Globus pallidus (tissue), 1 donor: ENCODE measurements at regions not wholly inside any gene's neighbourhood (a gene's known extent, or its start where the extent isn't known, plus 50 kb on each side); places are given as distances from the start of the nearest gene placed in this dataset.

Experiments used
- DNase-seq: peaks from one replicate; pipeline ENCODE4 v3.0.0-alpha.2; 2015; ENCODE audit warnings: low spot score

DNA sequence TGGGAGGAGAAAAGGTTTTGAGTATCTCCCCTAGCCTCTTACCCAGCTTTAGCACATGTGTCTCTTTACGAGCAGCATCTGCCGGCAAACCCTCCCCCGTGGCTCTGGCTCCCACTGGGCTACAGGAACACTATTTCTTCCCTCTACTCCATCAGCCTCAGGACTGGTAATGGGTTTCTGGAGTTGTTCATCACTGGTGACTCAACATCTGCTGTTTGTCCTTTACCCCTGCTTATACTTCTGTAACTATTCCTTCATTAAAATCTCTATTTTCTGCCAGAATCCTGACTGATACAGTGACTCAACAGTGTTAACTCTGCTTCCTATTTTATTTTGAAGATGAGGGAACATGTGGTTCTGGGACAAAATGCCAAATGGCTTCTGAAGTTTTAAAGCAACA lies 437.3 kb upstream of the HTR2A start:
- DNase-seq, result no peak

DNA sequence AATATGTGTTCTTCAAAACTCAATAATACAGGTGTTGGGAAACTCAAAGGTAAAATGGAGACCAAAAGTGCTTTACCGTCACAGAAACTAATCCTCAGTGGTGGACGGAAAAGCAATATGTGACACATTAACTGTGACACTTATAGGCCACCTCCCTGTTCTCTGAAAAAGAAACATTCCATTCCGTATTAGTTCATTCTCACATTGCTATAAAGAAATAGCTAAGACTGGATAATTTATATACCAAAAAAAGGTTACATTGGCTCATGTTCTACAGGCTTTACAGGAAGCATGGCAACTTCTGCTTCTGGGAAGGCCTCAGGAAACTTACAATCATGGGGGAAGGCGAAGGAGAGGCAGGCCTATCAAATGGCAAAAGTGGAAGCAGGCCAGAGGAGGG lies 435.3 kb upstream of the HTR2A start:
- DNase-seq, result no peak

DNA sequence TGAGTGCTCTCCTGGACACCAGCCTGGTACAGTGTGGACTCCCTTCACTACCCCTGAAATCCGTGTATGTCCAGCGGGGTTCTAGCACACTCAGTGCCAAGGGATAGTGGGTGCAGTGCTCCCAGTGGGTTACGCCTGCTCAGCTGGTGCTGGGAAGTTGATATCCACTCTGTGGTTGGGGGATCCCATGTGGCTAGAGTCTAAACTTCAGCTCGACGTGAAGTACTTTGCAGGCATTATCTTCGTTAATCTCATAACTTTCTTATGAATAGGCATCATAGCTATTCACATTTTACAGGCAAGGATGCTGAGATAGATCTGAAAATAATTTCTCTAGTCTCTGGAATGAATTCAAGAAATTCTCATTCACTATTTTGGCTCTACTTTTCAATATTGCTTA lies 433.2 kb upstream of the HTR2A start:
- no peak for DNase-seq

DNA sequence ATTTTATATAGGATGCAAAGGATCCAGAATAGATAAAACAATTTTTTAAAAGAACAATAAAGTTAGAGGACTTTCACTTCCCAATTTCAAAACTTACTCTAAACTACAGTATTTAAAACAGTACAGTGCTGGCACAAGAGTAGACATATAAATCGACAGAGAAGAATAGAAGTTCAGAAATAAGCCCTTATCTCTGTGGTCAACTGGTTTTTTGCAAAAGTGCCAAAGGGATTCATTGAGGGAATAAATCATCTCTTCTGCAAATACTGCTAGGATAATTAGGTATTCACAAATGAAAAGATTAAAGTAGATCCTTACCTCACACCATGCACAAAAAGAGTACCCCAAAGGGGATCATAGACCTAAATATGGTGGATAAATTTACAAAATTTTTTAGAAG lies 431.0 kb upstream of the HTR2A start:
- DNase-seq, result no peak

DNA sequence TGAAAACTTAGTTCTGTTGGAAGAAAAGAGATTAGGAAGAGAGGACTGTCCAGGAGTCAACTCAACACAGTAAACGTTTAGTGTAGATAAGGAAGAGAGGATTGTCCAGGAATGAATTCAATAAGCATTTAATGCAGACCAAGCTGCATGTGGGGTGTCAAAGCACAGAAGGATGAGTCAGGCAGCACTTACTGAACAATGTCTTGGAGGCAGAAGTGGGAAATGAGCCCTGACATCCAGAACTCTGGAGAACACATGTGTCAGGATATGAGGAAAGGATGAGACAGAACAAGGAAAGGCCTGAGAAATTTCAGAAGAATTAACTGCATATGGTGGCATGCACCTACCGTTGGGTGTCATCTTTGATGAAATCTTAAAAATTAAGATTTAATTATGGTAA lies 429.2 kb upstream of the HTR2A start:
- DNase-seq, result no peak

DNA sequence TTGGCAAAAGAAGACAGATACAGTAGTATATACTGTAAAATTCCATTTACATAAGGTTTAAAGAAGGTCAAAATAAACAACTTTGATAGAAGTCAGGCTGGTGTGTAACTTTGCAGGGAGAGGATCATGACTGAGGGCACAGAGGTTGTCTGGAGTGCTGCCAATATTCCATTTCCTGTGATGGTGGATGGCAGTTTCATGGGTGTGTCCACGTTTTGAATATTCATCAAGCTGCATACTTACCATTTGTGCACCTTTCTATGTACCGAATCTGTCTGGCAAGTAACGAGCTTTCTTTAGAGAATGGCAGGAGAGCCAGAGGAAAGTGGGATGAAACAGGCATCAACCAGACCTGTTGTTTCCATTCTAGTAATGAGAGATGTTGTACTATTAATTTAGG lies 420.5 kb upstream of the HTR2A start:
- DNase-seq, result no peak

DNA sequence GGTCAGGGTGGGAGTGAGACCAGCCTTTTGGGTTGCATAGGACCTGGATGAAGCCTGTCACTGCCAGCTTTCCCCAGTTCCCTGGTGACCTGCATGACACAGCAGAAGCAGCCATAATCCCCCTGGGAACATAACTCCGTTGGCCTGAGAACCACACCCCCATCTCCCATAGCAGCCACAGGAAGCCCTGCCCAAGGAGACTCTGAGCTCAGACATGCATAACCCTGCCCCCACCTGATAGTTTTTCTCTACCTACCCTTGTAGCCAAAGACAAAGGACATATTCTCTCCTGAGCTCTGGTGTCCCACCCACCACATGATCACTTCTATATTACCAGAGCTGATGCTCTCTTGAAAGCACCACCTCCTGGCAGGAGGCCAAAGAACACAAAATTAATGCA lies 413.5 kb upstream of the HTR2A start:
- DNase-seq, result no peak

DNA sequence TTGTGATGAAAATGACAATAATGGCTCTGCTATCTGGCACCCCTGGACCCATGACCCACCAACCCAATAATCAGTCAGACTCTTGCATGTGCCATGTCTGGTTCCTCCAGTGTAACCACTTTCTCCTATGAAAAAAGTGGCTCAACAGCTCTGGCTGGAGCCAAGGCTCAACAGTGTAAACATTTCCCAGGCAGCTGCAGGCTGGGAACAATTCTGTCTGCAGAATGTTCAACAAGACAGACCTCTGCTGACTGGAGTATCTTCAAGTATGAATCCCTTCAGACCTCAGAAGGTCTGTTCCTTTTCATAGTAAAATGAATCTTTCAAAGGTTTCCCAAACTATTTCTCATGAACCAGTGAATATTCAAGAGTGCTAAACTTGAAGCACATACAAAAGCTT lies 410.1 kb upstream of the HTR2A start:
- DNase-seq, result no peak

DNA sequence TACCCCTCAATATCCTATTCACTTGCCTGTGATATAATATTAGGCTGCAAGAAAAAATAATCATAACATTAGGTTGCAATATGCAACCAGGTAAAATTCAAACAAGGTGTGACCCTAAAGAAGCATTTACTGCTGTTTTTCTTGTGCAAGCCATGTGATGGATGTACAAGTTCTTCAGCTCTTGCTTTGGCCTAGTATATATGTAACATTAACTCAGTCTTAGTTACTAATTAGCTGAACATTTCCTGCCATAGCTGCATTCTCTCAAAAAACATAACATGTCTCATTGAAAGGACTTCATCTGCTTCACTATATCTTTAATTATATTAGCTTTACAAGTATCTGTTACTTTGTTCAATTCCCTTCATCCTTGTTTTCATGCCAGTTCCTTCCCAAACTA lies 406.8 kb upstream of the HTR2A start:
- no peak for DNase-seq

DNA sequence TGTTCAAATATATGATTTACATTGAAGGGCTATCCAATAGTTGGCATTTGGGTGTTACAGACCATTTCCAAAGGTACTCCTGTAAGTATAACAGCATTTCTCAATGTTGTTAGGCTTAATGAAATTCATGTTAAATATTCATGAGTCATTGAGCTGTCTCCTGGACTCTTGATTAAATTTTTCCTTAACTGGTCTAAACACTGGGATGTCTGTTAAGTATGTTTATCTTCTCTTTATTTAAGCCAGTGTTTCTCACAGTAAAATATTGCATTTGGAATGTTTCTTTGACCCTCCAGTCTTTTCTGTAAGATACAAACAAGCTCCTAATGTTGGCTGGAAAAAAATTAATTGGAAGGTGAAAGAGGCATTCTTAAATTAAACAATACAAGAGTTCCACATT lies 402.5 kb upstream of the HTR2A start:
- no peak for DNase-seq

DNA sequence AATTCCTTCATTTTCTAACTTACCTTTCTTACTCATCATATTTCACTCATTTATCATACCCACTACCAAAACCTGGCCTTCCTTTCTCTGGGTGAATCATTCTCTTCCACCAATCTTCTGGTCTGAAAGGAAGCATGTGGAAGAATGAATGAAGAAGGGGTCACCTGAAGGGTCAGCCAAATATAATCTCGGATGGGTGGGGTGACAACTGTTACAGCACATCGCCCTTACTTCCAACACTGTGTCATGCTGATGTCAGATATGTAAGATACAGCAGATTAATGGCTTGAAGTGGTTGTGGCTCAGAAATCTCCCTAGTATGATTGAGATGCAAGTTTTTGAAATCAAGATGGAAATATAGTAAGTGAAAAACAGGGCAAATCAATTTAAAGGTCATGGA lies 401.7 kb upstream of the HTR2A start:
- DNase-seq, result no peak

DNA sequence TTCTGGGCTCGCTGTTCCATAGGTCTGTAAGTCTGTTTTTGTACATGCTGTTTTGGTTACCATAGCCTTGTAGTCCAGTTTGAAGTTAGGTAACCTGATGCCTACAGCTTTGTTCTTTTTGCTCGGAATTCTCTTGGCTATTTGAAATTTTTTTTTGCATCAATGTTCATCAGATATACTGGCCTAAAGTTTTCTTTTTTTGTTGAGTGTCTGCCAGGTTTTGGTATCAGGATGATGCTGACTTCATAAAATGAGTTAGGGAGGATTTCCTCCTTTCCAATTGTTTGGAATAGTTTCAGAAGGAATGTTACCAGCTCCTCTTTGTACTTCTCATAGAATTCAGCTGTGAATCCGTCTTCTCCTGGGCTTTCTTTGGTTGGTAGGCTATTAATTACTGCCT lies 397.8 kb upstream of the HTR2A start:
- no peak for DNase-seq

DNA sequence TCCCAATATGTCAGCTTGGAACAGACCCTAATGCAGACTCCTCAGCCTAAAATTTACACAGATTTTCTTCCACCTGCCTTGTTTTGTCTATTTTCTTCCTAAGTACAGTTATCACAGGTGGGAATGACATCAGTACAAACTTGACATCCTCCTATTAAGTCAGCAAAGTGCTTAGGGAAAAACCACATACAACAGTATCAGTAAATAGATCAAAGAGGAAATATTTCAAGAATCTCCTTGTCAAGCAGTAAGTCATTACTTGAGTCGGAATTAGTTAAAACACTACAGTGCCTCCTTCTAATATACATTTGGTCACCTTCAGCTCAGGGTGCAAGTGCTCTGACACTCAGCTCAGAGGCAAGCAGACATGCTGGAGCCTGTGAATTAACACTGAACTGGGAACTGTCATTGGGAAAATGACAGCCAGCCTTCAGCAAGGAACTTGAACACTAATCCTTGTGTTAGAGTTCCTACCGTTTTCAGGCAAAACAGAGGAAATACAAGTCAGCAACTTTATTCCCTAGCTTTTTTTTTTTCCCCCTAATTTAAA lies 394.3 kb upstream of the HTR2A start:
- no peak for DNase-seq

DNA sequence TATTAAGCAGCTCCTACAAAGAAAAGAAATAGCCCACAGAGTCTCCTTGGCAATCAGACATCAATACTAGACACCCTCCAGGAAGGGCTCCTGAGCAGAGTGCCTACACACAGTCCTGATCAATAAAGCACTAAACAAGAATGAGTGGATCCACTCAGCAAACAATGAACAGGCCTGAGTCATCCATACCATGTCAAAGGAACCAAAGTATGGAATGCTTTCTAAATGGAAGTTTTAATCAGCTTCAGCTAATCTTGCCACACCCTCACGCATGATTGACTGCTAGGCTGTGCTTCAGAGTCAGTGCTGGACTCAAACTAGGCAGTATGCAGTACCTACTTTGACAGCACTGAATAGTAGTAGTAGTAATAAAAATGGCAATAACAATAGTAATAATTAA lies 392.7 kb upstream of the HTR2A start:
- DNase-seq, result no peak

DNA sequence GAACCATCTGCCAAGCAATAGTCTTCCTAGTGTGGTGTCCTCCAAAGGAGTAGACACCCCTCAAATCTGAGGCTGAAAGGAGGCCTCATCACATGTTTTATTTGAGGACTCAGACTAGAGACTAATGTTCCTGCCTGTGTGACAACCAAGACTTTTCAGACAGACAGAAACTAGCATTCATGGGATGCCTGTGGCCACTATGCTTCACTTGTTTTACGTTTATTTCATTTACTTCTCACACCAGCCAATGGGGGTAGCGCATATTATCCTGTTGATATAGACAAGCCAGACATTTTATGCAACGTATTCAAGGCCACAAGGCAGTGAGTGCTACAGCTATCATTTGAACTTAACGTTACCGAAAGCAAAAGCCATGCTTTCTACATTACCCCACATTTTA lies 391.7 kb upstream of the HTR2A start:
- no peak for DNase-seq

DNA sequence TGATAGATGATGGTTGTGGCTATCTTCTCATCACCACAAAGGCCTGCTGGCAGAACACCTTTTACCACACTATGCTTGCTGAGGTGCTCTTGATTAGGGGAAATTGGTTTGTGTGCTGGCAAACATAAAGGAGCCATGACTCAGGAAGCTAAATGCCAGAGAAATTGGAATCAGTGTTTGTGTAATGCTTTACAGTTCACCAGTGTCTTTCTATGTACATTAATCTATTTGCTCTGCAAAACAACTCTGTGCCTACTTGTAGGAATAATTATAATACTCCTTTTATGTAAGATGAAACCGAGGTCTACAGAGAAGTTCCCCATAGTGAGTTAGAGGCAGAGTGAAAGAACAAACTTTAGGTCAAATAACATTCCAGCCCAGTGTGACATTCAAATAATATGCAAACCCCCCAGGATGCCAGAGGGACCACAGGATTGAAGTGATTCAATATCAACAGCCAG lies 390.5 kb upstream of the HTR2A start:
- no peak for DNase-seq

DNA sequence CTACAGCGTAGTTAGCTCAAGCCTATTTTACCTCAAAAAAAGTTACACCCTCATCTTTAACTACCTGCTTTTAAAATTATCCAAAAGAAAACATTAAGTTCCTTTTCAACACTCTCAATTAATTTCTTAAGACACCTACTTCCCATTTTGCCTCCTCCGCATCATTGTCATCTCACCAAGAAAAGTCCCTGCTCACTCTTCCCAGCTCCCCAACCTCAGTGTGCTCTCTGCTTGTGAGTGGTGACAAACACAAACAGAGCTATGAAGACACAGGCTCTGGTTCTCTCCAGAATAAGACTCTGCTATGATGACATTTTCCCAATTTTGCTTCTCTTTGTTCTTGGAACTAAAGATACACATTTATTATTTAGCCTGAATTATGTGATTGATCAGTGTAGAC lies 385.1 kb upstream of the HTR2A start:
- no peak for DNase-seq

DNA sequence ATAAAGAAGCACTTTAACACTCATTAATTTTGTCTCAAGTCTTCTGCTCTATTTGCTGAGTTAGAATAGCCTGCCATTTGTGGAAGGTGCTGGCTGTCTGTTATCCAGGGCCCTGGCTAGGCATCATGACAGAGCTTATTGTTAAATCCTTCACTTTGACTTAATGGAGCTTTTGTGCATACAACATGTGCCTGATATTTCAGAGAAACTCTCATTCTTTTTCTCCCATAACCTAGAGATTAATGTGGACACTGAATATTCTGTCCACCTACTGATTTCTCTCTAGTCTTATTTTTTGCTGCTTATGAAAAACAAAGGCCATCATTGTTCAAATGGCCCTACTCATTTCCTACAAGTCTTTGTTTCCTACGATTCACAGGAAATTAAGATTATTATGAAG lies 383.1 kb upstream of the HTR2A start:
- DNase-seq, result no peak

DNA sequence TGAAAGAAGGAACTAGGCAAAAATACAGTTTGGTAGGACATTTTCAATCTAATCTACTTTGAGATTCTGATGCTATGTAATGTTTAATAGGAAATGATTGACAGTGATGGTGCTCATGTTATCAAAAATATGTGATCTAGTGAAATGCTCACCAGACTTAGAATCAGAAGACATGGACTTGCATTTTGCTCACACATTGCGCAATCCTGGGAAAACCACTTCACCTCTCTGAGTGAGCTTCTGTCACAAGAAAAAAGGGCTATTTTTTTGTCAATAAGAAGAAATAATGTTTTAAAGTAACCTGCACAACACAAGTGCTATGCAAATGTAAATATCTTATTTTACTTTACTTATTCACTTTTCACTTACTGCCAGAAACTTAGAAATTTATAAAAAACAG lies 380.9 kb upstream of the HTR2A start:
- no peak for DNase-seq

DNA sequence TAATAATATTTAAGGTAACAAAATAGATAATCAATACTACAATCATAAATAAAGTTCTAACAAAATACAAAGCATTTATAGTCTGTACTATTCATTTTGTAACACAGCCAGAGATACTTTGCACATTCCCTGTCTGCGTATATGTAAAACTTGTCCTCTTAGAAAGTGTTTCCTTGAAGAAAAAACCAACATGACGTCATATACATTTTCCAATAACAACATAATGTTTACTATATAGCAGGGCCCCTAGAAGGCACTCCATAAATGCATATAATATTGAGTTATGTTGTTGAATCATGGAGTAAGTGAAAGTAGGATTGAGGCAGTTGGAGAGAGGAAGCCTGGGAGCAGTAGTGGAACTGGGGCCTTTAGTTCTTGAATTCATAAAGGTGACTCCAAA lies 371.4 kb upstream of the HTR2A start:
- no peak for DNase-seq

DNA sequence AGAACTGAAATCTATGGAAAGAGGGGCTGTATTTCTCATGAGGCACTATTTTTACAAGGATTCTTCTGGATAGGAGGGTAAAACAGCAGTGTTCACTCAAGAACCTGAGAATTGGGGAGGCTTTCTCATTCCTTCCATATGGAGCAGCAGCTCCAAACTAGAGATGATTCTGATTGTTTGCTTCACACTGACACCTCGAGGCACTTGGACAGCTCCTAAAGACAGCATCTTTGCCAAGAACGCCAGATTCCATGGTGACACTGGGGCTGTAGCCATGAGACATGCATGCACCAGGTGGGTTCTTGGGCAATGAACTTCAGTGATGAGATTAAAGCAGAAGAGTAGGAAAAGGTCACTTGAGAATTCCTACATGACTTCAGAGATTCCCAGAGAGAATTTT lies 361.5 kb upstream of the HTR2A start:
- no peak for DNase-seq

DNA sequence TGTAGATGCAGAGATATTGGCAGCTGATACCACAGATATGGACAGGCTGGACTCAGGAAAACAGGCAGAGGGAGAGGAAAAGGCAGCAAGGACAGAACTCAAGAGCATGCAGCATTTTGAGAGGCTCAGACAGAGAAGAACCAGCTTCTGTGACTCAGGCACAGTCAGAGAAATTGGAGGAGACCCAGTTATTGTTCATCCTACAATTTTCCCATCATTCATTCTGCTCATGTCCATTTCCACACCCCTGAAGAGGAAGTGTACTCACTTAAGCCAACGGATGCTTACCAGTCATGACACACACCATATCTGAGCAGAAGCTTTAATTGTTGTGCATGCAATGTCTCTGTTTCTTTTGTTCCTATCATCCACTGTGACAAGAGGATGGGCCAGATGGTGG lies 359.8 kb upstream of the HTR2A start:
- no peak for DNase-seq

DNA sequence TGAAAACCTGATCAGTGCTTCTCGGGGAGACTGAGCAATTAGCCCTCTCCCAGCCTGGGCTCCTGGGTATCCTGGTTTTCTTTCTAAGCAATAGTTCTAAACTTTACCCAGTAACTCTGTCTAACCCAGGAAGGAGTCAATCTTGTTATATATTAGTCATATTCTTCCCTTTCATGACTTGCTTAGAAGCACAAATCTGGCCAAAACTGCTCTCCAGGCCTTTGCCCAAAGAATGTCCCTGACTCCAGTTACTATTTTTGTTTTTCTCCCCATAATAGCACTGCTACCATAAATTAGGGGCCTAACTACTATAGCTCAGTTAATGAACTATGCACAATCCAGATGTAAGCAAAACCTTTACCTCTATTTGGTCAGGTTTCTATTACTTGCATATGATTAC lies 355.8 kb upstream of the HTR2A start:
- no peak for DNase-seq

DNA sequence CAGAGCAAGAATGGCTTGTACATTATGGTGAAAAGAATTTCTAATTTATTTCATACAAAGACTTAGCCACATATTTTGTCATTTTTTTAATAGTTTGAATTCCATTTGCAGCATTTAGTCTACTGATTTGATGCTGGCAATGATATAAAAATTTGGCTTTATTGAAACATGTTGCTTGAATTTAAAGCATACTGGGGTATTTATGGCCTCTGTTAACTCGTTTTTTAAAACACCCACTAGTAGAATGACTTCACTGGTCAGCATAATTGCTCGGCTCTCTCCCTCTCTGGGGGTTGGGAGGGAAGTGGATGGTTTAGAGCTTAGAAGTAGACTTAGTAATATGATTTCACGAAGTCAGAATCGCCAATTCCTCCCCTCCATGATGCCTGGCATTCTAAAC lies 354.9 kb upstream of the HTR2A start:
- no peak for DNase-seq

DNA sequence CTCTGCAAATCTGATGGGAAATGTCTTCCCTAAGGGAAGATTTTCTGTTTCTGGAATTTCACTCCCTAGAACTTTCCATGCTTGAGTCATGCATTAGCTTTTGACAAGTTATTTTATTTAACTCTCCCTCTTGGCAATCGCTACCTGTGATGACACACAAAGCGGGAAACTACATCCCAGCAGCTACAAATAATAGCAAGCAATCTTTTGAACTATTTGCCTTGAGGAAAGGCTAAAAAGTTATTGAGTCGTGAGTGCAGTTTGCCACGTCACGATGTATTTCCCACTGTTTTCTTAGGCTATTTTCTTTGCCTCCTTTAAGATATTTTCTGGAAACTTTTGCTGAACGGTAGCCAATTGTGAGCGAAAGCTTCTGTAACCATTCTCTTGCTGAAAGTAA lies 353.3 kb upstream of the HTR2A start:
- DNase-seq, result no peak
